GM10248 (cell line): ENCODE measurements at regions not wholly inside any gene's neighbourhood (a gene's known extent, or its start where the extent isn't known, plus 50 kb on each side); places are given as distances from the start of the nearest gene placed in this dataset.
"Not testable (repeated sequence)": the region's sequence is repeated elsewhere in the genome, so short reads cannot be mapped to it uniquely, and the experiment has no call there.

ENCODE experiments used
- CTCF ChIA-PET: fragments of 300-600 bp; sonication (Branson Sonifier 250); formaldehyde crosslinking; extraction: SDS; loops from one replicate; lab custom pipeline; 2021; ENCODE audit warnings: antibody characterized with exemption; lab: Yijun Ruan, JAX
- POLR2A ChIA-PET: fragments of 350-650 bp; sonication (Branson Sonifier 250); formaldehyde crosslinking; extraction: SDS; loops from one replicate; lab custom pipeline; 2020; ENCODE audit warnings: antibody characterized with exemption; lab: Yijun Ruan, JAX
- DNase-seq: peaks from one replicate; pipeline ENCODE4 v3.0.0; 2012; ENCODE audit errors: extremely low spot score
- CTCF ChIP-seq: IDR thresholded peaks from 2 replicates; pipeline ENCODE4 v1.5.1; 2012; ENCODE audit warnings: mild to moderate bottlenecking, low read depth; ENCODE audit errors: extremely low read depth, missing control alignments, control extremely low read depth

- DNase-seq = no peak
Measured at GRCh38 chr4:169921732-169922131, 104.5 kb downstream of the MFAP3L start.

GRCh38 chr4:169921237-169921636 lies 105.0 kb downstream of the MFAP3L start:
- POLR2A ChIA-PET = no interaction called here
- DNase-seq = no peak
- CTCF ChIA-PET = no interaction called here
- no peak for TF ChIP-seq CTCF

More at GRCh38 chr4:169921732-169922131, 104.5 kb downstream of the MFAP3L start:
- POLR2A ChIA-PET = no interaction called here
- CTCF ChIA-PET = no interaction called here
- TF ChIP-seq CTCF = no peak

DNA sequence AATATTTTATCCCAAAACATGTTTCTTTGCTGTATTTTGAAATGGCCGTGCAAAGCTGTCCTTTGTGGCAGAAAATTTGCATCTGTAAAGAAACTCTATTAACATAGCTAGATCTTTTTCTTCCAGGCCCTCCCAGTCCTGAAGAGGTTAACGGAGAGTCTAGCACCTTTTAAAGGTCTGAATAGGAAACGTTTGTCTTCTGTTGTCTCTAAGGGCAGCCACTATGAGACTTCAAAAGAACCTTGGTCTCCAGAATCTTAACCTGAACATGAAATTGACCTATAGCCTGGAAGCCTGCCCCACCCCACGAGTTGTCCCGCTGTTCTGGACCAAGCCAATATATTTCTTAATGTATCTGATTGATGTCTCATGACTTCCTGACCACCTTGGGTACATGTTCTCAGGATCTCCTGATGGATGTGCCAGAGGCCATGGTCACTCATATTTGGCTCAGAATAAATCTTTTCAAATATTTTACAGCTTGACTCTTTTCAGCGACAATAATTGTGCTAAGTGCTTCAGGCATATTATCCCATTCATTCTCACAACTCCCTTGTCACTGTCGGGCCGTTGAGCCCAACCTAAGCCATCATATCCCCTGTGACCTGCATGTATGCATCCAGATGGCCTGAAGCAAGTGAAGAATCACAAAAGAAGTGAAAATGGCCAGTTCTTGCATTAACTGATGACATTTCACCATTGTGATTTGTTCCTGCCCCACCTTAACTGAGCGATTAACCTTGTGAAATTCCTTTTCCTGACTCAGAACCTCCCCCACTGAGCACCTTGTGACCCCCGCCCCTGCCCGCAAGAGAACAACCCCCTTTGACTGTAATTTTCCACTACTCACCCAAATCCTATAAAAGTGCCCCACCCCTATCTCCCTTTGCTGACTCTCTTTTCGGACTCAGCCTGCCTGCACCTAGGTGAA lies 106.7 kb downstream of the MFAP3L start:
- POLR2A ChIA-PET, DNase-seq: not testable (repeated sequence)
- CTCF ChIA-PET = interaction anchor here (1.4 kb wide), 1 partner anchor 17 kb away, joined by 4 read pairs; no protein-coding TSS in a partner anchor

DNA sequence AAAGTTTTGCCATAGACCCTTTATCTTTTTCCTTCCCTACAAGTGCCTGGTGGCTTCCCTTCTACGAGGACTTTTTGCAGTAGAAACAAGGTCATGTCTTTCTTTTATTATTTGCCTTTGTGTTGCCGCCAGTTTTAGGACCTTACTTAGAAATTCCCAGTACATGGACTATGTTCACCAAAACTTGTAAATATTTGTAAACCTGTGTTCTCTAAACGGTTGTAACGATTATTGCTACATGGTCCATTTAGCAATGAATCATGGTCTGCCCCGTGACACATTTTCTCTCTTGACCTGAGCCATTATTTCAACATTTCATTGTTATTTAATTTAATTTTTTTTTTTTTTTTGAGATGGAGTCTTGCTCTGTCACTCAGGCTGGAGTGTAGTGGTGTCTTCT lies 110.7 kb downstream of the MFAP3L start:
- TF ChIP-seq CTCF = no peak
- no peak for DNase-seq
- ChIA-PET CTCF (interaction anchor here (1.2 kb wide), 1 partner anchor 10 kb away, joined by 3 read pairs; no protein-coding TSS in a partner anchor), POLR2A (no interaction called here)

GRCh38 chr4:169914866-169915265 lies 111.3 kb downstream of the MFAP3L start:
- TF ChIP-seq CTCF = no peak
- ChIA-PET POLR2A (no interaction called here), CTCF (no interaction called here)
- DNase-seq = no peak

GRCh38 chr4:169912996-169913395 lies 113.2 kb downstream of the MFAP3L start:
- no peak for DNase-seq
- CTCF ChIA-PET = no interaction called here

More at GRCh38 chr4:169912996-169913395, 113.2 kb downstream of the MFAP3L start:
- POLR2A ChIA-PET = no interaction called here
- no peak for TF ChIP-seq CTCF
